KMS-11 (cell line): ENCODE measurements at regions not wholly inside any gene's neighbourhood (a gene's known extent, or its start where the extent isn't known, plus 50 kb on each side); places are given as distances from the start of the nearest gene placed in this dataset.

Experiments
- H2AFZ ChIP-seq: fragments of 200-600 bp; sonication (generic); 2 replicates; pipeline ENCODE4 v1.6.1; 2016; ENCODE audit warnings: antibody characterized with exemption, mixed run types, low read depth
- H3K27ac ChIP-seq: fragments of 200-600 bp; sonication (generic); 2 replicates; pipeline ENCODE4 v1.6.1; 2016; ENCODE audit warnings: mild to moderate bottlenecking, mixed run types
- H3K27me3 ChIP-seq: fragments of 200-600 bp; sonication (generic); 2 replicates; pipeline ENCODE4 v1.6.1; 2017; ENCODE audit warnings: mild to moderate bottlenecking, low read depth, mixed run types, moderate library complexity; ENCODE audit not compliant: insufficient read depth
- H3K36me3 ChIP-seq: fragments of 200-600 bp; sonication (generic); 2 replicates; pipeline ENCODE4 v1.6.1; 2017; ENCODE audit warnings: mild to moderate bottlenecking, mixed run types; ENCODE audit not compliant: insufficient read depth
- H3K4me1 ChIP-seq: fragments of 200-600 bp; sonication (generic); 2 replicates; pipeline ENCODE4 v1.6.1; 2016; ENCODE audit warnings: mild to moderate bottlenecking, low read depth, mixed run types; ENCODE audit not compliant: poor library complexity, severe bottlenecking
- H3K4me2 ChIP-seq: fragments of 200-600 bp; sonication (generic); 2 replicates; pipeline ENCODE4 v1.7.0; 2016; ENCODE audit warnings: mild to moderate bottlenecking, mixed run types
- H3K4me3 ChIP-seq: fragments of 200-600 bp; sonication (generic); IDR thresholded peaks from 2 replicates; pipeline ENCODE4 v1.6.1; 2017; ENCODE audit warnings: low read depth, low read length, mixed read lengths; ENCODE audit not compliant: insufficient read depth
- H3K79me2 ChIP-seq: fragments of 200-600 bp; sonication (generic); 2 replicates; pipeline ENCODE4 v1.6.1; 2016; ENCODE audit warnings: low read depth, mixed run types; ENCODE audit not compliant: insufficient read depth
- H3K9ac ChIP-seq: fragments of 200-600 bp; sonication (generic); 2 replicates; pipeline ENCODE4 v1.6.1; 2016; ENCODE audit warnings: mild to moderate bottlenecking, mixed run types
- H4K20me1 ChIP-seq: fragments of 200-600 bp; sonication (generic); 2 replicates; pipeline ENCODE4 v1.6.1; 2016; ENCODE audit warnings: mild to moderate bottlenecking, mixed run types; ENCODE audit not compliant: insufficient read depth
- TF ChIP-seq, protein P1 (sequence below): fragments of 200-600 bp; sonication (generic); conservative IDR thresholded peaks from 2 replicates; pipeline ENCODE4 v1.6.1; 2017; ENCODE audit warnings: low read depth, mild to moderate bottlenecking, antibody characterized with exemption, low read length, moderate library complexity, mixed read lengths

DNA sequence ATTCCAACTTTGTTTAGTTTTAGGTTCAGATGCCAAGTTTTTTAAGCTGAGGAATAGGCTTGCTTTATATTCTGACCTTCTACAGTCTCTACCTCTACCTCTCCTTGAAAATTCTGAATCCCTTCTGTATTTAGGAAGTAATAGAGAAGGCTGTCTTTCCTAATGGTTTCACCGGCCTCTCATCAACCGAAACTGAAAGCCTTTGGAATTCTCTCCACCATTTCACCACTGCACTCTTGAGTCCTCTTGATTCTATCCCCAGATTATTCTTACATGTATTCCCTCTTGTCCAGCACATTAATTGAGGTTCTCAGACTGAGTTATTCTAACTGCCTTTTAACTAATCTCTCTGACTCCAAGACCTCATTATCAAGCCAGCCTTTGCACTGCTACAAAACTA is 67.7 kb upstream of the PICALM start:
- no peaks in the 10 kb centered on the region for H4K20me1 ChIP-seq
- H3K27me3 ChIP-seq, result no peaks in the 10 kb centered on the region
- H3K4me2 ChIP-seq, result no peak overlapping the region
- H3K36me3 ChIP-seq, result no peaks in the 10 kb centered on the region
- TF ChIP-seq, protein P1, sequence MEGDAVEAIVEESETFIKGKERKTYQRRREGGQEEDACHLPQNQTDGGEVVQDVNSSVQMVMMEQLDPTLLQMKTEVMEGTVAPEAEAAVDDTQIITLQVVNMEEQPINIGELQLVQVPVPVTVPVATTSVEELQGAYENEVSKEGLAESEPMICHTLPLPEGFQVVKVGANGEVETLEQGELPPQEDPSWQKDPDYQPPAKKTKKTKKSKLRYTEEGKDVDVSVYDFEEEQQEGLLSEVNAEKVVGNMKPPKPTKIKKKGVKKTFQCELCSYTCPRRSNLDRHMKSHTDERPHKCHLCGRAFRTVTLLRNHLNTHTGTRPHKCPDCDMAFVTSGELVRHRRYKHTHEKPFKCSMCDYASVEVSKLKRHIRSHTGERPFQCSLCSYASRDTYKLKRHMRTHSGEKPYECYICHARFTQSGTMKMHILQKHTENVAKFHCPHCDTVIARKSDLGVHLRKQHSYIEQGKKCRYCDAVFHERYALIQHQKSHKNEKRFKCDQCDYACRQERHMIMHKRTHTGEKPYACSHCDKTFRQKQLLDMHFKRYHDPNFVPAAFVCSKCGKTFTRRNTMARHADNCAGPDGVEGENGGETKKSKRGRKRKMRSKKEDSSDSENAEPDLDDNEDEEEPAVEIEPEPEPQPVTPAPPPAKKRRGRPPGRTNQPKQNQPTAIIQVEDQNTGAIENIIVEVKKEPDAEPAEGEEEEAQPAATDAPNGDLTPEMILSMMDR, result no peak
- H3K4me1 ChIP-seq, result no peaks in the 10 kb centered on the region
- no peak overlapping the region for H3K27ac ChIP-seq
- no peak overlapping the region for H3K9ac ChIP-seq
- H3K79me2 ChIP-seq, result no peaks in the 10 kb centered on the region
- no peak overlapping the region for H3K4me3 ChIP-seq
- H2AFZ ChIP-seq, result no peak overlapping the region

DNA sequence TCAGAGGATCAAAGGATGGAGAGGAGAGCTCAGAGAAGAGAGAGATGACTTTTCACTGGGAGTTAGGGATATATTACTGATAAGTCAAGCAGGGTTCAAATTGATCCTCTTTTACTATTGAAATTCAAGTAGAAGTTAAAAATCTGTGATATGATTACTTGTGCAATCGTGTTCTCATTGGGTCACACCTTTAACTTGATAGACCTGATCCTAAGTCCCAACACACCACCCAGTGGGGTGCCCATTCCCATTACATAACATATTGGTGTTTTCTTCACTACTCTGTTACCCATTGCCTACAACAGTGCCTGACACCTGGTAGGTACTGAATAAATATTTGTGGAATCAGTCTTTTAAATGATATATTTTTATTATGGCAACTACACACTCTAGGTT is 66.4 kb upstream of the PICALM start:
- H3K9ac ChIP-seq, result no peak overlapping the region
- TF ChIP-seq, protein P1, result no peak
- no peaks in the 10 kb centered on the region for H3K79me2 ChIP-seq
- H3K4me2 ChIP-seq, result no peak overlapping the region
- no peaks in the 10 kb centered on the region for H3K36me3 ChIP-seq
- no peak overlapping the region for H3K4me3 ChIP-seq
- no peaks in the 10 kb centered on the region for H3K4me1 ChIP-seq
- no peaks in the 10 kb centered on the region for H4K20me1 ChIP-seq
- no peaks in the 10 kb centered on the region for H3K27me3 ChIP-seq
- no peak overlapping the region for H3K27ac ChIP-seq
- no peak overlapping the region for H2AFZ ChIP-seq

DNA sequence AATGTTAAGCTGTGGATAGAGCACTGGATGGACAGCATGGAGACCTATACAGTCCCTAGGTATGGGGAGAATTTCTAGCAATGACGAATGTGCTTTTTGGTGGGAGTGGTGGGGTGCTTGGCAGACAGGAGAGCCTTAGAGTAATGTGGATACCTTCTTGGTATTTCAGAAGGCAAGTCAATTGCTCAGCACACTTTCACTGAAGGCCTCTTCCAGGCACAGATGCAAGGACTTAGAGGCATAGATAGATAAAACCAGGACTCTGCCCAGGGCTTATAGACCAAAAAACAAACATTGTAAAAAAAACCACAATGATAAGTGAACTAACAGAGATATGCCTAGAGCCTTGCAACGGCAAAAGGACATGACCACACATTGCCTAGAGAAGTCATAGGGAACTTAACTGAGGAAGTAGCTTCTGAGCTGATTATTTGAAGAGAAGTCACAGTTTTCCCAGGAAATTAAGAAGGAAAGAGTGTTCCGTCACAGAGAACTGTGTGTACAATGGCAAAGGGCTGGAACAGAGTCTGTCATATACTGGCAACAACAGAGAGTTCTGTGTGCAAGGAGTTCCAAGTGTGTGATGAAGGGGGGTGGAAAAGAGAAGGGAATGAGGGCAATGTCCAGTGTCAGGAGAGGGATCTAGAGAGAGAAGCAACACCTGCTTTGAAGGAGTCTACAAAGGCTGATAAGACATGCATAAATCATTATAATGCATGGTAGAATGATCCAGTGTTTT is 65.9 kb upstream of the PICALM start:
- Histone ChIP-seq H3K79me2 (no peaks in the 10 kb centered on the region), H3K4me2 (no peak overlapping the region), H3K27ac (no peak overlapping the region), H3K9ac (no peak overlapping the region), H3K4me1 (no peaks in the 10 kb centered on the region), H2AFZ (no peak overlapping the region), H4K20me1 (no peaks in the 10 kb centered on the region), H3K36me3 (no peaks in the 10 kb centered on the region), H3K27me3 (no peaks in the 10 kb centered on the region), H3K4me3 (no peak overlapping the region)
- TF ChIP-seq, protein P1, result no peak

DNA sequence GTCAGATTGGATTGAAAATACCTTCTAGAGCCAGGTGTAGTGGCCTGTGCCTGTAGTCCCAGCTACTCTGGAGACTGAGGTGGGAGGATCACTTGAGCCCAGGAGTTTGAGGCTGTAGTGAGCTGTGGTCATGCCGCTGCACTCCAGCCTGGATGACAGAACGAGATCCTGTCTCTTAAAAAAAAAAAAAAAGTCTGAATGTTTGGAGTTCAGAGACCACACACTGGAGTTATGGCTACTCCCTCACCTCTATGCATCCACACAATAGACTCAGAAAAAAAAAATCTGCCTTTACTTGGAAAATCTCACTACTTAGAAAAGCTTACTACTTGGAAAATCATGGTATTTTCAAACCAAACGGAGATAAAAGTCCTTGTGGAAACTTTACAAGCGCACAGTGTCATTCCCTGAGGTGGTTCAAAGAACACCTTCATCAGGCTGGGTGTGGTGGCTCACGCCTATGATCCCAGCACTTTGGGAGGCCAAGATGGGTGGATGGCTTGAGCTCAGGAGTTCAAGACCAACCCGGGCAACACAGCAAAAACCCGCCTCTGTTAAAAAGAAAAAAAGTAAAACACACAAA is 63.9 kb upstream of the PICALM start:
- no peaks in the 10 kb centered on the region for H3K36me3 ChIP-seq
- H3K27me3 ChIP-seq, result no peaks in the 10 kb centered on the region
- no peak overlapping the region for H3K27ac ChIP-seq
- no peaks in the 10 kb centered on the region for H3K79me2 ChIP-seq
- no peaks in the 10 kb centered on the region for H4K20me1 ChIP-seq
- no peak overlapping the region for H3K4me2 ChIP-seq
- H2AFZ ChIP-seq, result no peak overlapping the region
- H3K4me1 ChIP-seq, result no peaks in the 10 kb centered on the region
- TF ChIP-seq, protein P1, result no peak
- no peak overlapping the region for H3K4me3 ChIP-seq
- H3K9ac ChIP-seq, result no peak overlapping the region
